Brain pericyte (primary cell): ENCODE measurements at regions not wholly inside any gene's neighbourhood (a gene's known extent, or its start where the extent isn't known, plus 50 kb on each side); places are given as distances from the start of the nearest gene placed in this dataset.

Experiments
- DNase-seq: peaks from one replicate; pipeline ENCODE4 v3.0.0-alpha.2; 2012; ENCODE audit warnings: low read depth, low spot score

- DNase-seq = no peak
Measured at GRCh38 chr13:97629601-97630272, 195.8 kb downstream of the RAP2A start.

DNA sequence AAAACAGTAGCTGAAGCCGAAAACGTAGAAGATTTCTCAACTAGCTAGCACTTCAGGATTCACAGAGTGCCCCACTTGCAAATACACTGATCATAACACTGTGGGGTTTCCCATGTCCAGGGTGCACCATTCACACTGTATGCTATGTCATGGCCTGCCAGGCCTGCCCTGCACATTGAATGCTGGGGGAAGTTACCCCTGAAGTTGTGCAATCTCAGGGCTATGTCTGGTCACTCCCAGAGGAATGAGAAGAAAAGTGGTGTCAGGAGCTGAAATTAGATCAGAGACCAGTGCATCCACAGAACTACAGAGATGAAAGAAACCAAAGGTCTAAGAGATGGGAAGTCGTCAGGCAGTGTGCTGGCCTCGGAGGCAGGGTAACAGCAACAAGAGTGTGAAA lies 196.8 kb downstream of the RAP2A start:
- DNase-seq = no peak

- DNase-seq = no peak
Measured at GRCh38 chr13:97631158-97631557, 197.2 kb downstream of the RAP2A start.

DNA sequence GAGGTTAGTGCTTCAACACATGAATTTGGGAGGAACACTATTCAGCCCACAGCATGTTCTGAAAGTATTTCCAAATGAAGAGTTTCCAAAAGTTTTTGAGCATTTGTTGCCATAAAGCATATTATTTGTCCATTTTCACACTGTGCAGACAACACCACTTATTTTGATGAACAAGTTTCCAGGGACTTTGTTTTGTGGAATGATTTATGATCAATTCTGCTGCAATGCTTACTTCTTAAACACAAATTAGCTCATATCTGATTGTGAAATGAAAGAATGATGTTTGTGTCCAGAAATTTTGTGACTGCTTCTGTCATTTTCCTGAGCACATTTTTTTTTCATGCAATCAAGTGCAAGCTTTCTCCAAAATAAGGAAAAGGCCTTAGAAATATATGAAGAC lies 205.3 kb downstream of the RAP2A start:
- DNase-seq = no peak

GRCh38 chr13:97640268-97640667 lies 206.3 kb downstream of the RAP2A start:
- no peak for DNase-seq

GRCh38 chr13:97648171-97648880 lies 214.4 kb downstream of the RAP2A start:
- no peak for DNase-seq

GRCh38 chr13:97648881-97649224 lies 214.9 kb downstream of the RAP2A start:
- no peak for DNase-seq

GRCh38 chr13:97653443-97654140 lies 219.6 kb downstream of the RAP2A start:
- no peak for DNase-seq

DNA sequence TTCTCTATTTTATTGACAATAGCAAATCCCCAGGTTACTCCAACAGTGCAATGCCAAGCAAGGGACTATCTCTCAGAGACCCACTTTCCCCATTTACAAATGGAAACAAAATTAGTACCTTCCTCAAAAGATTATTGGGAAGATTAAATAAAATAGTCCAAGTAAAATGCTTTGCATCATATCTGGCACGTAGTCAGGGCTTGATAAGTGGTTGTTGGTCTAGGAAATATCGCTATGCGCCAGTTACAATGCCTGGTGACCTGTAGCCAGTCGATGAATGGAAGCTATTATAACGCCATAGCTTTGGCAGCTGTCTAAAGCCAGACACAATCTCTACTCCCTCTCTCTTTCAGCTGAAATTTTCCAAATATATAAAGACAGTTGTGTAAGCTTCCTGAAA lies 220.3 kb downstream of the RAP2A start:
- no peak for DNase-seq

- DNase-seq = no peak
Measured at GRCh38 chr13:97658556-97658955, 224.6 kb downstream of the RAP2A start.

DNA sequence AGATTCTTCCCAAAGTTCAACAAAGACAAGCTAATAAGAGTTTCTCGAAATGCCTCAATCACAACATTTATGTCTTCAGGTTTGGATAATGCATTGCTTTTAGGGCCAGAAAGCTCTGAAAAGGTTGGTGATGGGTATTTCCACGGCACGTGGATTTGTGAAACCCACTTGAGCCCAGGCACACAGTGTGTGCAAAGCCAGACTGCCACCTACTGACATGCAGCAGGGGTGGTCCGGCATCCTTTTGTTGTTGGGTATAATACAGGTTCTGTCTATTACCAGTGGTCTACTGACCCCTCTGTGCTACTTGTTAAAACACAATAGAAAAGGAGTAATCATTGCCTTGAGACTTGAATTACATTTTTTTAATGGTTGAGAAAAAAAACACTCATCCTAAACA lies 225.6 kb downstream of the RAP2A start:
- no peak for DNase-seq

- DNase-seq = no peak
Measured at GRCh38 chr13:97660594-97661260, 226.8 kb downstream of the RAP2A start.

DNA sequence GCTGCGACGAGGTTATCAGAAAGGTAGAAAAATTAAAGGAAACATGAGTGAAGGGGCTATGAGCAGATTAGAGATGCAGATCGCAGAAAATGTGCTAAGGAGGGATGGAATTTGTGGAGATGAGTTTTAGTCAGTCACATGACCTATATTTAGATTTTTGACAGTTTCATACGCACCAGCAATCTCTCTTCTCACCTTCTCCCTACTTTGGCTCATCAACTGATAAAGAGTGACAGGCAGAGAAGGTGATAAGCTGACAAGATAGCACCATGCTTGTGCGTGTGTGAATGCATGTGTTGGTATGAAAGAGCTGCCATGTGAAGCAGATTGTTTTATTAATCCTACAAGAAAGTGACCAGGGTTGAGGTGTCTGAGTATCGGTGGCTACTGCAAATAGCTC lies 252.6 kb downstream of the RAP2A start:
- no peak for DNase-seq

DNA sequence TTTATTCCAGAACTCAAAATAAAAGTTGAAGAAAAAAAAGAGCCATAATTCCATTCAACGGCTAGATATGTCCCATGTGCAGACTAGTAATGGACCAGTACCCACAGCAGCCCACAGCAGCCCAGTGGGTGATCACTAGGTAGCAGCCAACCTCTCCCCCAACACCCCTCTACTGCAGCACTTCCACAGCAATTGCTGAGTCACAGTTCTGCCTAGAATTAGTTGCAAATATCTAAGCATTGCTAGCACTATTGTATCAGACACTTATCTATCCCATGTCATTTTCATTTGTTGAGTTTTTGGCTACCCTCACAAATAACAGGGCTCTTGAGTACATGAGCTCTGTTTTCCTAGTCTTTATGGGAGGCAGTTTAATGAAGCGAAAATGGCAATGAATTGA lies 258.7 kb downstream of the RAP2A start:
- DNase-seq = no peak

GRCh38 chr13:97695684-97696083 lies 257.8 kb upstream of the IPO5 start:
- DNase-seq = no peak

DNA sequence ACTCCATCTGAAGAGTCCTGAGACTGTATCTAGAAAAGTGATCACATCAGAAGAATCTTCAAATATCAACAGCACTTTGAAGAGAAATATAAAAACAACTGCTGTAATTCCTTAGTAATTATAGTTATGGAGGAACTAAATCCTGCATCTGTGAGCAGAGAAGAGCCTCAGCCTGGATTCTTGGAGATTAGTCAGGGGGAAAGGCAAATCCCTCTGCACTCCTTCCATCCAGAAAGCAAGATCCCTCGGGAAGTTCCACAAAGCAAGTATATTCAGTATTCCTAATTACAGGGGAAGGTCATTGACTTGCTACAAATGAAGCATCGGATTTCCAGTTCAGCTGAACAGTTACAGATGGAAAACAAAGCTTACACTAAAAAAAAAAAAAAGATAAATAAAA lies 256.6 kb upstream of the IPO5 start:
- DNase-seq = no peak

GRCh38 chr13:97700306-97700848 lies 253.1 kb upstream of the IPO5 start:
- no peak for DNase-seq

GRCh38 chr13:97702614-97703013 lies 250.9 kb upstream of the IPO5 start:
- DNase-seq = no peak

- no peak for DNase-seq
Measured at GRCh38 chr13:97710797-97711196, 242.7 kb upstream of the IPO5 start.

- DNase-seq = no peak
Measured at GRCh38 chr13:97712770-97713169, 240.7 kb upstream of the IPO5 start.

DNA sequence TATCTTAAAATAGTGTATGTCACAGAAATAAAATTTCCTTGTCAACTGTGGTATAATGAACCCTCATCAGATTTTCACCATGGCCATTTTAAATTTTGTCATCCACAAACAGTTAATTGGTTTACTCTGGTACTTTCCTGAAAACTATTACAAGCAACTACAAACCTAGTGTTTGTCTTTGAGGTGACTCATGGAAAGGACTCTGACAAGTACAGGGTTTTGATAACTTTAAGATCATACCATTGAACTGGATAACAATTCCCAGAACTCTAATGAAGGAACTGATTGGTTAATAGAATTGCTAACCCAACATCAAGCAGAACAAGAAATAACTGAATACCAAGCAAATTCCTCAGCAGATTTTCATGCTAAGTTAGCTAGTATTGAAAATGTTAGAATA lies 237.7 kb upstream of the IPO5 start:
- no peak for DNase-seq

- no peak for DNase-seq
Measured at GRCh38 chr13:97716746-97717145, 236.7 kb upstream of the IPO5 start.
